Sigmoid colon (tissue), 6 donors: ENCODE measurements at regions not wholly inside any gene's neighbourhood (a gene's known extent, or its start where the extent isn't known, plus 50 kb on each side); places are given as distances from the start of the nearest gene placed in this dataset.

Experiments
- DNase-seq: peaks from one replicate; pipeline ENCODE4 v3.0.0-alpha.2; 2019
- H3K27ac ChIP-seq, 4 donors: fragments of 200-600 bp; sonication (generic); one replicate each; pipeline ENCODE4 v1.5.1; 2016 to 2019; ENCODE audit warnings: mild to moderate bottlenecking in 1 of 4
- H3K27me3 ChIP-seq, 3 donors: fragments of 200-600 bp; sonication (generic); one replicate each; pipeline ENCODE4 v1.5.1; 2019; ENCODE audit warnings: mild to moderate bottlenecking in 1 of 3
- H3K36me3 ChIP-seq, 4 donors: fragments of 200-600 bp; sonication (generic); one replicate each; pipeline ENCODE4 v1.5.1; 2016 to 2019
- H3K4me1 ChIP-seq, 4 donors: fragments of 200-600 bp; sonication (generic); one replicate each; pipeline ENCODE4 v1.5.1; 2017 to 2019
- H3K4me3 ChIP-seq, 4 donors: fragments of 200-600 bp; sonication (generic); one replicate each; pipeline ENCODE4 v1.5.1; 2017 to 2019; ENCODE audit warnings: mild to moderate bottlenecking in 2 of 4, moderate library complexity in 1 of 4
- H3K9me3 ChIP-seq, 4 donors: fragments of 200-600 bp in 3 of 4; sonication (generic) in 3 of 4; one replicate each; pipeline versions ENCODE4 v1.5.1 to v1.6.1; 2013 to 2019
- CTCF ChIP-seq, 4 experiments: fragments of 450-650 bp in 3 of 4; fragments of 200-600 bp in 1 of 4; IDR thresholded peaks; one replicate each; pipeline ENCODE4 v1.5.1; 2016 to 2019; ENCODE audit warnings: antibody characterized with exemption in 4 of 4, mild to moderate bottlenecking in 3 of 4, moderate library complexity in 2 of 4
- EP300 ChIP-seq, 4 donors: sonication (generic); formaldehyde crosslinking; IDR thresholded peaks; one replicate each; pipeline ENCODE4 v1.6.1; 2017; ENCODE audit warnings: antibody characterized with exemption in 4 of 4
- POLR2A ChIP-seq, 2 donors: fragments of 450-650 bp; IDR thresholded peaks; one replicate each; pipeline ENCODE4 v1.6.1; 2016; ENCODE audit warnings: antibody characterized with exemption in 2 of 2, mild to moderate bottlenecking in 2 of 2, moderate library complexity in 2 of 2
- POLR2AphosphoS5 ChIP-seq, 4 donors: sonication (generic); formaldehyde crosslinking; IDR thresholded peaks; one replicate each; pipeline ENCODE4 v1.6.1; 2017; ENCODE audit warnings: antibody characterized with exemption in 4 of 4
- WGBS, 2 donors: extraction: QIAGEN DNeasy Blood & Tissue Kit; methylation state at CpG; one replicate each; pipeline ENCODE4 v1.1.7; 2013; 5-methylcytosine and 5-hydroxymethylcytosine counted together
- intact Hi-C: fragments of 100-400 bp; cut with DNase I; formaldehyde crosslinking; loops from one replicate; pipeline ENCODE4 v1.15.1; 2023
- donor health status: healthy with polysubstance abuse.
- donor health status: healthy.

DNA sequence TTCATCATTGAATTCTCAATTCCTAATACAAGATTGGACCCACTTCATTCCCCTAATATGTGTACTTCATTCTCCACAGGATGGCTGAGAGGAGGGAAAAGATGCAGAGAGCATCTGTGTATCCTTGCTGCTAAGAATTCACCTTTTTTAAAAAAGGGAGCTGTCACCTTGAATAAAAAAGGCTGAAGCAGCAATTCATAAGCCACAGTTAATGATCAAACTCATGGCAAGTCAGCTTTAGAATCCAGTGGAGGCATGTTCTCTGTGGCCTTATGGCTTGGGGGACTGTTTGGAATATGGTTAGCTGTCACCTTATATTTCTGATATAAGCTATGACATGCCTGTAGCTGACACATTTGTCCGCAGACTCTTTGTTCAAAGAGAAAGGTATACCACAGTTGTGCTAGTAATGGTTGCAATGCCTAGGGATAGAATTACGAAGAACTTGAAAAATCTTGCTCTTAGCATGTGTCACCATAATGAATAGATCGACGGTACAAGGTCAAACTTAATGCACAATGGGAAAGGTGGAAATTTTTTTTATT lies 256.8 kb upstream of the TNC start:
- Histone ChIP-seq H3K9me3 (no peaks in the 10 kb centered on the region), H3K27me3 (no peaks in the 10 kb centered on the region), H3K27ac (no peak overlapping the region), H3K4me3 (no peak overlapping the region), H3K36me3 (no peaks in the 10 kb centered on the region), H3K4me1 (peaks cover 0 to under 1% (median 0%) of the 10 kb centered on the region in 4 donors)
- no peak for DNase-seq
- TF ChIP-seq CTCF (IDR thresholded peaks at IDR 0.05) (no peak), POLR2AphosphoS5 (IDR thresholded peaks at IDR 0.05) (no peak), EP300 (IDR thresholded peaks at IDR 0.05) (no peak), POLR2A (IDR thresholded peaks at IDR 0.05) (no peak)
- 94 to 95% methylated on average over 4 of the region's 4 CpGs for WGBS, 2 donors
- intact Hi-C loops, result no loop called here

DNA sequence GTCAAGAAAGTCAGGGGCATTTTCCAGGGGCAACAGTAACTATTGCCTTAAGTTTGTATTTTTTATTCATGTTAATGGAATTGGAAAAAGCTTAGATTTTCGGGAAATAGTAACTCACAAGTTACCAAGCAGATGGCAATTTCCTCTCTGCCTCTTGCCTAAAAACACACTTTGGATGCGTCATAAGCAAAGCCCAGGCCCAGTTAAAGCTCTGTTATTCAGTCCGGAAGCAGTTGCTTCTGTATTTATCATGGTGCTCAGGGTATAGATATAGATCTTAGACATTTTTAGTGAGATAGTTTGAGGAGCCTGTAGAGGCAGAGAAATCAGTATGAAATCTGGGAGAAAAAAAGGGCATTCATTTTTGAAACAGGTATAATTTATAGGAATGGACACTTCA lies 260.3 kb upstream of the TNC start:
- no peaks in the 10 kb centered on the region for H3K4me1 ChIP-seq
- H3K27ac ChIP-seq, result no peak overlapping the region
- WGBS, 2 donors, result 97 to 98% methylated on average over 3 of the region's 3 CpGs
- DNase-seq, result no peak
- H3K36me3 ChIP-seq, result no peaks in the 10 kb centered on the region
- intact Hi-C loops, result no loop called here
- TF ChIP-seq CTCF (IDR thresholded peaks at IDR 0.05) (no peak), POLR2A (IDR thresholded peaks at IDR 0.05) (no peak), EP300 (IDR thresholded peaks at IDR 0.05) (no peak), POLR2AphosphoS5 (IDR thresholded peaks at IDR 0.05) (no peak)
- H3K9me3 ChIP-seq, result peaks cover 0 to 9% (median 3%) of the 10 kb centered on the region in 4 donors
- H3K4me3 ChIP-seq, result no peak overlapping the region
- no peaks in the 10 kb centered on the region for H3K27me3 ChIP-seq

- H3K27me3 ChIP-seq, result no peaks in the 10 kb centered on the region
- no peaks in the 10 kb centered on the region for H3K36me3 ChIP-seq
- H3K4me3 ChIP-seq, result no peak overlapping the region
- intact Hi-C loops, result no loop called here
- H3K4me1 ChIP-seq, result no peaks in the 10 kb centered on the region
- TF ChIP-seq POLR2A (IDR thresholded peaks at IDR 0.05) (no peak), EP300 (IDR thresholded peaks at IDR 0.05) (no peak), POLR2AphosphoS5 (IDR thresholded peaks at IDR 0.05) (no peak), CTCF (IDR thresholded peaks at IDR 0.05) (no peak)
- no peak for DNase-seq
- peaks cover 0 to 11% (median 3%) of the 10 kb centered on the region in 4 donors for H3K9me3 ChIP-seq
- H3K27ac ChIP-seq, result no peak overlapping the region
These were observed 260.8 kb upstream of the TNC start for GRCh38 chr9:115378758-115379157.

DNA sequence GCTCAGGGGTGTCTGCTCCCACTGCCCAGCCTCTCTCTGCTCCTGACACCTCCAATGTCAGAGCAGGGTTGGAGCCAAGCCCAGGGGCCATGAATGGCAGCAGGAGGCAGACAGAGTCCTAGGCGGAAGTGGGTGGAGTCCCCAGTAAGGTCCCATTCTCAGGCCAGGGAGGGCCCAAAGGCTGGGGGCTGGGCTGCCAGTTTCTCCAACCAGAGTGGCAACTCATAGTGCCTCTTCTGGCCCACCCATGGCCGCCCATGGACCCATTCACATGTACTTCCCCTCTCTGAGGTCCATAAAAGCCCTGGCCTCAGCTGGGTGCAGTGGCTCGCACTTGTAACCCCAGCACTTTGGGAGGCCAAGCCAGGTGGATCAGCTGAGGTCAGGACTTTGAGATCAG lies 261.8 kb upstream of the TNC start:
- intact Hi-C loops, result no loop called here
- H3K36me3 ChIP-seq, result no peaks in the 10 kb centered on the region
- H3K27ac ChIP-seq, result no peak overlapping the region
- no peaks in the 10 kb centered on the region for H3K27me3 ChIP-seq
- 90 to 92% methylated on average over 3 of the region's 3 CpGs for WGBS, 2 donors
- H3K4me3 ChIP-seq, result no peak overlapping the region
- peaks cover 0 to 11% (median 3%) of the 10 kb centered on the region in 4 donors for H3K9me3 ChIP-seq
- H3K4me1 ChIP-seq, result no peaks in the 10 kb centered on the region
- no peak for TF ChIP-seq POLR2A (IDR thresholded peaks at IDR 0.05)
- TF ChIP-seq EP300 (IDR thresholded peaks at IDR 0.05), result no peak
- no peak for TF ChIP-seq CTCF (IDR thresholded peaks at IDR 0.05)
- no peak for TF ChIP-seq POLR2AphosphoS5 (IDR thresholded peaks at IDR 0.05)
- DNase-seq, result no peak

DNA sequence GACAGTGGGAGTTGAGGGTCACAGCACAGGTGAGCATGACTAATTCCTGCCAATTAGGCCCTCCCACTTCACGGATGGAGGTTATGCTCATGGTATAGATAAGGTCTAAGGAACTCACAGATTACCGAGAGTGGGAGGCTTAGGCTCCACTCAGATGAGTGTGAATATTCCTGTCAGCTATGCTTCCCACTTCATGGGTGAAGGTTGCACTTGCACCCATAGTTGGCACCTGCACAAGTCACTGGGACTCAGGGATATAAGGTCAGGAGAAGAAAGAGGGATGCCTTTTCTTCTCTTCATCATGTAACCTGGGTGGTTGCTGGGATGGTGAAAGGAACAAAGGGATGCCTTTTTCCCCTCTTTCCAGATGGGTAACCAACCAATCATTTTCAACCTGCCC lies 264.9 kb upstream of the TNC start:
- H3K9me3 ChIP-seq, result peaks cover 0 to 11% (median 3%) of the 10 kb centered on the region in 4 donors
- intact Hi-C loops, result no loop called here
- peaks cover 0 to 20% (median 16%) of the 10 kb centered on the region in 4 donors for H3K4me1 ChIP-seq
- 94 to 95% methylated on average over 2 of the region's 2 CpGs for WGBS, 2 donors
- H3K36me3 ChIP-seq, result no peaks in the 10 kb centered on the region
- H3K4me3 ChIP-seq, result no peak overlapping the region
- H3K27me3 ChIP-seq, result no peaks in the 10 kb centered on the region
- no peak overlapping the region for H3K27ac ChIP-seq
- DNase-seq, result no peak
- no peak for TF ChIP-seq POLR2AphosphoS5 (IDR thresholded peaks at IDR 0.05)
- no peak for TF ChIP-seq EP300 (IDR thresholded peaks at IDR 0.05)
- TF ChIP-seq CTCF (IDR thresholded peaks at IDR 0.05), result no peak
- TF ChIP-seq POLR2A (IDR thresholded peaks at IDR 0.05), result no peak
